ENCODE measurements at regions not wholly inside any gene's neighbourhood (a gene's known extent, or its start where the extent isn't known, plus 50 kb on each side); places are given as distances from the start of the nearest gene placed in this dataset.
"Not testable (repeated sequence)": the region's sequence is repeated elsewhere in the genome, so short reads cannot be mapped to it uniquely, and the experiment has no call there.

GRCh38 chr6:102813489-102814275 is 1420.2 kb downstream of the GRIK2 start:
- peak; percentile 82 to 89 for DNase-seq

- DNase-seq: no peak
Observed at GRCh38 chr6:102812242-102812641, 1418.7 kb downstream of the GRIK2 start.

GRCh38 chr6:102808944-102809505 is 1415.5 kb downstream of the GRIK2 start:
- DNase-seq: not testable (repeated sequence)

- DNase-seq: no peak
Observed at GRCh38 chr6:102799051-102799450, 1405.5 kb downstream of the GRIK2 start.

- peak in 1 of 2 experiments; percentile 14 for DNase-seq
Observed at GRCh38 chr6:102798636-102799035, 1405.1 kb downstream of the GRIK2 start.

- no peak for DNase-seq
Observed at GRCh38 chr6:102793752-102794151, 1400.2 kb downstream of the GRIK2 start.

- no peak for DNase-seq
Observed at GRCh38 chr6:102774326-102774725, 1380.8 kb downstream of the GRIK2 start.

- no peak for DNase-seq
Observed at GRCh38 chr6:102773636-102774035, 1380.1 kb downstream of the GRIK2 start.

GRCh38 chr6:102766963-102767362 is 1373.5 kb downstream of the GRIK2 start:
- no peak for DNase-seq

GRCh38 chr6:102764317-102764716 is 1370.8 kb downstream of the GRIK2 start:
- no peak for DNase-seq

GRCh38 chr6:102763891-102764290 is 1370.4 kb downstream of the GRIK2 start:
- DNase-seq: no peak

- no peak for DNase-seq
Observed at GRCh38 chr6:102761872-102762271, 1368.4 kb downstream of the GRIK2 start.

GRCh38 chr6:102759415-102759814 is 1365.9 kb downstream of the GRIK2 start:
- no peak for DNase-seq

- not testable (repeated sequence) for DNase-seq
Observed at GRCh38 chr6:102758536-102758935, 1365.0 kb downstream of the GRIK2 start.

GRCh38 chr6:102749210-102749971 is 1355.9 kb downstream of the GRIK2 start:
- no peak for DNase-seq

GRCh38 chr6:102746941-102747340 is 1353.4 kb downstream of the GRIK2 start:
- DNase-seq: no peak

- DNase-seq: peak in 1 of 2 experiments; percentile 6
Observed at GRCh38 chr6:102742754-102743356, 1349.3 kb downstream of the GRIK2 start.

- peak; percentile 87 to 90 for DNase-seq
Observed at GRCh38 chr6:102742028-102742427, 1348.5 kb downstream of the GRIK2 start.

- DNase-seq: no peak
Observed at GRCh38 chr6:102736941-102737368, 1343.4 kb downstream of the GRIK2 start.

- no peak for DNase-seq
Observed at GRCh38 chr6:102732898-102733297, 1339.4 kb downstream of the GRIK2 start.

GRCh38 chr6:102722086-102722485 is 1328.6 kb downstream of the GRIK2 start:
- not testable (repeated sequence) for DNase-seq

- peak in 1 of 2 experiments; percentile 27 for DNase-seq
Observed at GRCh38 chr6:102717737-102718456, 1324.4 kb downstream of the GRIK2 start.

- DNase-seq: no peak
Observed at GRCh38 chr6:102717252-102717651, 1323.7 kb downstream of the GRIK2 start.
